ENCODE measurements at regions not wholly inside any gene's neighbourhood (a gene's known extent, or its start where the extent isn't known, plus 50 kb on each side); places are given as distances from the start of the nearest gene placed in this dataset.

- Histone ChIP-seq H4K8ac (replicated peaks; ENCODE audit: insufficient read length, low read depth, low read length) (no peak overlapping the region), H3K4me2 (ENCODE audit: insufficient read depth, insufficient read length, low read length) (no peak overlapping the region), H2AFZ (ENCODE audit: low read length) (no peak overlapping the region), H2BK5ac (ENCODE audit: insufficient read length, low read length) (no peak overlapping the region), H3K27me3 (ENCODE audit: insufficient read depth, low read length) (no peaks in the 10 kb centered on the region), H4K5ac (ENCODE audit: insufficient read length, low read depth, low read length) (no peak overlapping the region), H2AK5ac (ENCODE audit: insufficient read length, low read length) (no peak overlapping the region), H3K4ac (ENCODE audit: low read depth, low read length) (no peak overlapping the region), H3K14ac (ENCODE audit: insufficient read depth, low read length) (no peak overlapping the region), H3K9ac (ENCODE audit: extremely low read depth, insufficient read length, low read length) (no peak overlapping the region), H3K4me1 (ENCODE audit: insufficient read depth, low read length) (no peaks in the 10 kb centered on the region), H4K20me1 (ENCODE audit: control insufficient read depth, insufficient read depth, insufficient read length) (no peaks in the 10 kb centered on the region), H4K91ac (ENCODE audit: insufficient read length, low read depth, low read length) (no peak overlapping the region), H3K23ac (ENCODE audit: insufficient read length, low read depth, low read length) (no peak overlapping the region), H3K27ac (ENCODE audit: insufficient read length, low read depth, low read length) (no peak overlapping the region), H3K9me3 (ENCODE audit: control insufficient read depth, low read depth, low read length) (no peaks in the 10 kb centered on the region), H2BK15ac (ENCODE audit: low read depth, low read length) (no peak overlapping the region), H3K56ac (ENCODE audit: insufficient read length, low read depth, low read length) (no peak overlapping the region), H2BK120ac (ENCODE audit: low read depth, low read length, poor library complexity, severe bottlenecking) (no peak overlapping the region), H3K79me1 (ENCODE audit: insufficient read depth, low read depth, low read length, poor library complexity, severe bottlenecking) (no peaks in the 10 kb centered on the region), H2BK20ac (ENCODE audit: low read depth, low read length, poor library complexity, severe bottlenecking) (no peak overlapping the region), H3K18ac (ENCODE audit: insufficient read length, low read depth, low read length) (no peak overlapping the region), H2BK12ac (ENCODE audit: insufficient read length, low read depth, low read length) (no peak overlapping the region), H3K23me2 (ENCODE audit: insufficient read length, low read depth, low read length, poor library complexity, severe bottlenecking) (no peaks in the 10 kb centered on the region), H3K79me2 (ENCODE audit: insufficient read depth, low read length) (no peaks in the 10 kb centered on the region), H3T11ph (ENCODE audit: low read length) (no peak overlapping the region)
- Mint-ChIP-seq H3K27me3 (ENCODE audit: low read depth) (no peaks in the 10 kb centered on the region), H3K27ac (no peak overlapping the region), H3K9me3 (no peaks in the 10 kb centered on the region; a peak in 1 of 5 replicates), H3K4me1 (no peaks in the 10 kb centered on the region), H3K4me3 (no peak overlapping the region), H3K36me3 (ENCODE audit: insufficient read depth in 1 of 3, low read depth in 3 of 3) (no peaks in the 10 kb centered on the region)
- no CpG with 5 or more reads among the region's 6 CpGs for WGBS (ENCODE audit: extremely low coverage, insufficient read length, low lambda C conversion rate)
- no peak for TF ChIP-seq CTCF (conservative IDR thresholded peaks at IDR 0.05)
- no peak for DNase-seq
These were observed 134.5 kb downstream of the IRS2 start for GRCh38 chr13:109651854-109652253.

All from H9 (cell line).